ENCODE measurements at regions not wholly inside any gene's neighbourhood (a gene's known extent, or its start where the extent isn't known, plus 50 kb on each side); places are given as distances from the start of the nearest gene placed in this dataset.

DNA sequence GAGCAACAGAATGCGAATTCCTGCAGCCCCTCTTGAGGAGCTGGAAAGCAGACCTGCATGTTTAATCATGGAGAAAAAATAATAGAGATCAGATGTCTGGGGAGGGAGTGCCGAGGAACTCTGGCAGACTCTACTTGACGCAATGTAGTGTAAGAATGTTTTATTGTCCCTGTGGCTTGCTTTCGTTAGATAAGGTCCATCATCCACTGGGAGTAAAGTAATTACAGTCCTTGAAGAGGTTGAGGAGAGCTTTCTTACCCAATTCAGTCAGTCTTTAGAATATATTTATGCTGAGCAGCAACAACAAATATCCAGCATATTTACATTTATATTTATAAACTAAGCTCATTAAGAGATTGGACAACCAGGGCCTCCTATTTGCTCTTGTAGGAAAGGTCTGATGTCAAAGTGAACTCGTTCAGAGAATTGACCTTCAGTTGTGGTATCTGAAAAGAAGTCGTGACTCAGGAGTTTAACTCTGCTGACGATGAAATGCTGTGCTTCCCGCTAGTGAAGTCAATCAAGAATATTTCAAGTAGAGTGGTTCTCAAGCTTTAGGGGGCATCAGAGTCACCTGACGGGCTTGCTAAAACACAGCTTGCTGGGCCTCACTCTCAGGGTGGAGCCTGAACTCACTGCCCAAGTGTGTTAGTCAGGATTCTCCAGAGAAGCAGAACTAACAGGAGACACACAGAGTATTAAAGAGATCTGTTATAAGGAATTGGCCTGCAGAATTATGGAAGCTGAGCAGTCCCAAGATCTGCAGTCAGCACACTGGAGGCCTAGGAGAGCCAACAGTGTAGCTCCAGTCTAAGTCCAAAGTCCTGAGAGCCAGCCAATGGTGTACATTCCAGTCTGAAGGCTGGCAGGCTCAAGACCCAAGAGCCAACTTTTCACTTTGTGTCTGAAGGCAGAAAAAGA, 139.3 kb upstream of the LMNTD1 start:
- no peak for TF ChIP-seq CTCF (IDR thresholded peaks at IDR 0.05)
- TF ChIP-seq EZH2 (IDR thresholded peaks at IDR 0.05) = no peak

All from neural progenitor cell (in vitro differentiated cells).